BLaER1 treated with 17β-estradiol and CSF1 and Interleukin-3, amounts not matched to agents 10 nM and 100 nM (cell line): ENCODE measurements at regions not wholly inside any gene's neighbourhood (a gene's known extent, or its start where the extent isn't known, plus 50 kb on each side); places are given as distances from the start of the nearest gene placed in this dataset.
A peak's percentile ranks its signal among the peaks of the same experiment; 100 is the strongest.

Source experiments
- H3K27ac ChIP-seq, 11 experiments: shearing (Covaris generic); formaldehyde crosslinking; 2 replicates each; pipeline ENCODE4 v1.8.1; 2022
- H3K27me3 ChIP-seq, 11 experiments: shearing (Covaris generic); formaldehyde crosslinking; 2 replicates each; pipeline ENCODE4 v1.8.1; 2022
- H3K36me3 ChIP-seq, 11 experiments: shearing (Covaris generic); formaldehyde crosslinking; 2 replicates each; pipeline ENCODE4 v1.8.1; 2022
- H3K4me1 ChIP-seq, 10 experiments: shearing (Covaris generic); formaldehyde crosslinking; 2 replicates each; pipeline ENCODE4 v1.8.1; 2022
- H3K4me2 ChIP-seq, 11 experiments: shearing (Covaris generic); formaldehyde crosslinking; 2 replicates each; pipeline ENCODE4 v1.8.1; 2022
- H3K4me3 ChIP-seq, 10 experiments: shearing (Covaris generic); formaldehyde crosslinking; 2 replicates each; pipeline ENCODE4 v1.8.1; 2022
- H3K9ac ChIP-seq, 11 experiments: shearing (Covaris generic); formaldehyde crosslinking; 2 replicates each; pipeline ENCODE4 v1.8.1; 2022
- H3K9me3 ChIP-seq, 11 experiments: shearing (Covaris generic); formaldehyde crosslinking; replicated peaks in 1 of 11; 2 replicates each; pipeline ENCODE4 v1.8.1; 2022
- H4K20me1 ChIP-seq, 11 experiments: shearing (Covaris generic); formaldehyde crosslinking; 2 replicates each; pipeline ENCODE4 v1.8.1; 2022
- Cebpa-rat ChIP-seq, 11 experiments: shearing (Covaris generic); IDR thresholded peaks; 2 replicates each; pipeline ENCODE4 v1.8.1; 2022

GRCh38 chr6:14727494-14728395 is 518.1 kb upstream of the JARID2 start:
- no peaks in the 10 kb centered on the region for H3K36me3 ChIP-seq
- peak overlapping the region in 1 of 11 experiments; percentile 50; a peak in 3 of 22 replicates for H3K9ac ChIP-seq
- TF ChIP-seq Cebpa-rat (IDR thresholded peaks at IDR 0.05), result 0 out of 22 replicates have a peak, but pooled peaks of 2 of the 11 experiments have one; percentile 5 to 25
- no peaks in the 10 kb centered on the region for H3K27me3 ChIP-seq
- peak overlapping the region in 6 of 11 experiments; percentile 40 to 69 (median 56); a peak in 9 of 22 replicates for H3K27ac ChIP-seq
- no peaks in the 10 kb centered on the region for H4K20me1 ChIP-seq
- peak overlapping the region; percentile 69 to 86 (median 77); a peak in 19 of 22 replicates for H3K4me2 ChIP-seq
- peaks cover 0 to 25% (median 14%) of the 10 kb centered on the region in 11 experiments; a peak in 15 of 22 replicates for H3K9me3 ChIP-seq
- H3K4me1 ChIP-seq, result peaks cover 26 to 69% (median 37%) of the 10 kb centered on the region in 10 experiments
- no peak overlapping the region for H3K4me3 ChIP-seq

- peak overlapping the region in 4 of 11 experiments; percentile 36 to 58 (median 49); a peak in 4 of 22 replicates for H3K9ac ChIP-seq
- H3K36me3 ChIP-seq, result no peaks in the 10 kb centered on the region
- H4K20me1 ChIP-seq, result no peaks in the 10 kb centered on the region
- 0 out of 20 replicates have a peak overlapping the region, but pooled peaks of 1 of the 10 experiments have one; percentile 3 for H3K4me3 ChIP-seq
- peak in 7 of 11 experiments; percentile 20 to 62 (median 57); a peak in 6 of 22 replicates for TF ChIP-seq Cebpa-rat (IDR thresholded peaks at IDR 0.05)
- peaks cover 30 to 69% (median 40%) of the 10 kb centered on the region in 10 experiments for H3K4me1 ChIP-seq
- peak overlapping the region; percentile 69 to 86 (median 77) for H3K4me2 ChIP-seq
- H3K27me3 ChIP-seq, result no peaks in the 10 kb centered on the region
- H3K9me3 ChIP-seq, result peaks cover 0 to 29% (median 11%) of the 10 kb centered on the region in 11 experiments; a peak in 15 of 22 replicates
- peak overlapping the region; percentile 32 to 69 (median 56); a peak in 17 of 22 replicates for H3K27ac ChIP-seq
Observed at GRCh38 chr6:14728396-14729024, 517.4 kb upstream of the JARID2 start.

GRCh38 chr6:14729129-14729871 is 516.6 kb upstream of the JARID2 start:
- peaks cover 38 to 76% (median 48%) of the 10 kb centered on the region in 10 experiments for H3K4me1 ChIP-seq
- TF ChIP-seq Cebpa-rat (IDR thresholded peaks at IDR 0.05), result no peak
- H3K27ac ChIP-seq, result peak overlapping the region; percentile 32 to 69 (median 56); a peak in 21 of 22 replicates
- peak overlapping the region; percentile 69 to 86 (median 77) for H3K4me2 ChIP-seq
- H3K36me3 ChIP-seq, result no peaks in the 10 kb centered on the region
- H3K9me3 ChIP-seq, result peaks cover 0 to 37% (median 9%) of the 10 kb centered on the region in 11 experiments; a peak in 15 of 22 replicates
- H3K4me3 ChIP-seq, result peak overlapping the region in 1 of 10 experiments; percentile 33; a peak in 3 of 20 replicates
- H3K9ac ChIP-seq, result peak overlapping the region in 9 of 11 experiments; percentile 6 to 58 (median 36); a peak in 9 of 22 replicates
- no peaks in the 10 kb centered on the region for H3K27me3 ChIP-seq
- no peaks in the 10 kb centered on the region for H4K20me1 ChIP-seq

- Histone ChIP-seq H3K27me3 (no peaks in the 10 kb centered on the region), H4K20me1 (no peaks in the 10 kb centered on the region), H3K4me2 (peak overlapping the region in 3 of 11 experiments; percentile 21 to 86 (median 23); a peak in 3 of 22 replicates), H3K27ac (peak overlapping the region in 2 of 11 experiments; percentile 12 to 82; a peak in 2 of 22 replicates), H3K9ac (no peak overlapping the region), H3K4me3 (no peak overlapping the region), H3K9me3 (peaks cover 0 to 38% (median 9%) of the 10 kb centered on the region in 11 experiments; a peak in 15 of 22 replicates), H3K4me1 (peaks cover 52 to 90% (median 61%) of the 10 kb centered on the region in 10 experiments), H3K36me3 (no peaks in the 10 kb centered on the region)
- no peak for TF ChIP-seq Cebpa-rat (IDR thresholded peaks at IDR 0.05)
Observed at GRCh38 chr6:14730654-14731053, 515.2 kb upstream of the JARID2 start.

- Histone ChIP-seq H3K4me2 (peak overlapping the region in 3 of 11 experiments; percentile 21 to 57 (median 23); a peak in 4 of 22 replicates), H3K4me3 (no peak overlapping the region), H3K27me3 (no peaks in the 10 kb centered on the region), H4K20me1 (no peaks in the 10 kb centered on the region), H3K4me1 (peaks cover 61 to 99% (median 70%) of the 10 kb centered on the region in 10 experiments), H3K9me3 (peaks cover 0 to 34% (median 6%) of the 10 kb centered on the region in 11 experiments; a peak in 15 of 22 replicates), H3K36me3 (no peaks in the 10 kb centered on the region), H3K27ac (peak overlapping the region in 2 of 11 experiments; percentile 80 to 82; a peak in 2 of 22 replicates), H3K9ac (no peak overlapping the region)
- TF ChIP-seq Cebpa-rat (IDR thresholded peaks at IDR 0.05), result no peak
Observed at GRCh38 chr6:14731611-14732010, 514.3 kb upstream of the JARID2 start.

- Histone ChIP-seq H3K9me3 (peaks cover 0 to 26% (median under 1%) of the 10 kb centered on the region in 11 experiments; a peak in 6 of 22 replicates), H3K27me3 (no peaks in the 10 kb centered on the region), H3K4me1 (peaks cover 69 to 99% (median 75%) of the 10 kb centered on the region in 10 experiments), H3K4me2 (peak overlapping the region in 9 of 11 experiments; percentile 72 to 87 (median 76); a peak in 10 of 22 replicates), H3K9ac (no peak overlapping the region; a peak in 1 of 22 replicates), H4K20me1 (no peaks in the 10 kb centered on the region), H3K4me3 (no peak overlapping the region), H3K36me3 (no peaks in the 10 kb centered on the region), H3K27ac (peak overlapping the region in 3 of 11 experiments; percentile 80 to 89 (median 82); a peak in 4 of 22 replicates)
- TF ChIP-seq Cebpa-rat (IDR thresholded peaks at IDR 0.05), result no peak
Observed at GRCh38 chr6:14732226-14732843, 513.5 kb upstream of the JARID2 start.

GRCh38 chr6:14732844-14733757 is 512.8 kb upstream of the JARID2 start:
- Histone ChIP-seq H3K9ac (peak overlapping the region in 2 of 11 experiments; percentile 6 to 15; a peak in 1 of 22 replicates), H3K27me3 (no peaks in the 10 kb centered on the region), H3K27ac (peak overlapping the region in 6 of 11 experiments; percentile 10 to 89 (median 72); a peak in 8 of 22 replicates), H3K4me2 (peak overlapping the region; percentile 72 to 87 (median 77); a peak in 21 of 22 replicates), H3K9me3 (peaks cover 0 to 26% (median 0%) of the 10 kb centered on the region in 11 experiments; a peak in 6 of 22 replicates), H3K4me1 (peaks cover 73 to 99% (median 78%) of the 10 kb centered on the region in 10 experiments), H4K20me1 (no peaks in the 10 kb centered on the region), H3K36me3 (no peaks in the 10 kb centered on the region), H3K4me3 (no peak overlapping the region)
- no peak for TF ChIP-seq Cebpa-rat (IDR thresholded peaks at IDR 0.05)
